Right atrium auricular region (tissue), 2 donors: ENCODE measurements at regions not wholly inside any gene's neighbourhood (a gene's known extent, or its start where the extent isn't known, plus 50 kb on each side); places are given as distances from the start of the nearest gene placed in this dataset.

Source experiments
- DNase-seq: peaks from one replicate; pipeline ENCODE4 v3.0.0-alpha.2; 2019; ENCODE audit warnings: low spot score
- H3K27ac ChIP-seq, 2 donors: fragments of 200-600 bp; sonication (generic); 1 replicate in 1 of 2; 2 replicates in 1 of 2; pipeline ENCODE4 v1.5.1; 2016 to 2019
- H3K27me3 ChIP-seq, 2 donors: fragments of 200-600 bp; sonication (generic); one replicate each; pipeline versions ENCODE4 v1.5.1 to v1.6.0; 2017 to 2019
- H3K36me3 ChIP-seq: fragments of 200-600 bp; sonication (generic); one replicate; pipeline ENCODE4 v1.5.1; 2016
- H3K4me1 ChIP-seq, 2 donors: fragments of 200-600 bp; sonication (generic); one replicate each; pipeline versions ENCODE4 v1.5.1 to v1.6.0; 2017 to 2019
- H3K4me3 ChIP-seq, 2 donors: fragments of 200-600 bp; sonication (generic); 1 replicate in 1 of 2; 2 replicates in 1 of 2; pipeline ENCODE4 v1.5.1; 2017 to 2019; ENCODE audit warnings: mild to moderate bottlenecking in 1 of 2, moderate library complexity in 1 of 2
- H3K9me3 ChIP-seq, 2 donors: fragments of 200-600 bp; sonication (generic); one replicate each; pipeline ENCODE4 v1.5.1; 2019
- TF ChIP-seq, protein P1 (sequence below), 2 donors: fragments of 200-600 bp; sonication (generic); IDR thresholded peaks; one replicate each; pipeline ENCODE4 v1.5.1; 2019; ENCODE audit warnings: antibody characterized with exemption in 2 of 2

GRCh38 chr2:75311993-75312392 is 112.7 kb upstream of the TACR1 start:
- TF ChIP-seq, protein P1, sequence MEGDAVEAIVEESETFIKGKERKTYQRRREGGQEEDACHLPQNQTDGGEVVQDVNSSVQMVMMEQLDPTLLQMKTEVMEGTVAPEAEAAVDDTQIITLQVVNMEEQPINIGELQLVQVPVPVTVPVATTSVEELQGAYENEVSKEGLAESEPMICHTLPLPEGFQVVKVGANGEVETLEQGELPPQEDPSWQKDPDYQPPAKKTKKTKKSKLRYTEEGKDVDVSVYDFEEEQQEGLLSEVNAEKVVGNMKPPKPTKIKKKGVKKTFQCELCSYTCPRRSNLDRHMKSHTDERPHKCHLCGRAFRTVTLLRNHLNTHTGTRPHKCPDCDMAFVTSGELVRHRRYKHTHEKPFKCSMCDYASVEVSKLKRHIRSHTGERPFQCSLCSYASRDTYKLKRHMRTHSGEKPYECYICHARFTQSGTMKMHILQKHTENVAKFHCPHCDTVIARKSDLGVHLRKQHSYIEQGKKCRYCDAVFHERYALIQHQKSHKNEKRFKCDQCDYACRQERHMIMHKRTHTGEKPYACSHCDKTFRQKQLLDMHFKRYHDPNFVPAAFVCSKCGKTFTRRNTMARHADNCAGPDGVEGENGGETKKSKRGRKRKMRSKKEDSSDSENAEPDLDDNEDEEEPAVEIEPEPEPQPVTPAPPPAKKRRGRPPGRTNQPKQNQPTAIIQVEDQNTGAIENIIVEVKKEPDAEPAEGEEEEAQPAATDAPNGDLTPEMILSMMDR (IDR thresholded peaks at IDR 0.05): no peak
- Histone ChIP-seq H3K36me3 (no peaks in the 10 kb centered on the region), H3K27ac (no peak overlapping the region), H3K9me3 (no peaks in the 10 kb centered on the region), H3K4me3 (no peak overlapping the region), H3K4me1 (no peaks in the 10 kb centered on the region), H3K27me3 (no peaks in the 10 kb centered on the region)
- DNase-seq: no peak

GRCh38 chr2:75311521-75311920 is 112.2 kb upstream of the TACR1 start:
- DNase-seq: no peak
- no peak overlapping the region for H3K4me3 ChIP-seq
- H3K4me1 ChIP-seq: no peaks in the 10 kb centered on the region
- H3K27ac ChIP-seq: no peak overlapping the region
- H3K36me3 ChIP-seq: no peaks in the 10 kb centered on the region
- no peaks in the 10 kb centered on the region for H3K9me3 ChIP-seq
- H3K27me3 ChIP-seq: no peaks in the 10 kb centered on the region
- TF ChIP-seq, protein P1 (IDR thresholded peaks at IDR 0.05): no peak

DNA sequence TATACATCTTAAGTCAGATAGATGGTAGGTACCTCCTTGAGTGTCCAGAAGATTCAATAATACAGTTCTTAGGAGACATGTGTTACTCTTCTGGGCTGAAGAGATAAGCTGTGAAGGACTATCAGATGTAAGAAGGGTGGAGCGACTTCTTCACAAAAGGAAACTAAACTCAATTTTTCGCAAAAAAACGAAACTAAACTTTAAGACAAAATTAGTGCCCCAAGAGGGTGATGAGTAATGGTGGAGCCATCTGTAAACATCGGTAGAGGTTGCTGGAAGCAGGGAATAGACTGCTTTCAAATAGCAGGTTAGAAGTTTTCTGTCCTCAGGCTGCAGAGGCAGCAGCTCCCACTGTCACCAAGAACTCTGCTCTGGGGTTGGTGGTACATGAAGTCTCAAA is 111.6 kb upstream of the TACR1 start:
- H3K27ac ChIP-seq: no peak overlapping the region
- TF ChIP-seq, protein P1 (IDR thresholded peaks at IDR 0.05): no peak
- H3K36me3 ChIP-seq: no peaks in the 10 kb centered on the region
- H3K9me3 ChIP-seq: no peaks in the 10 kb centered on the region
- H3K4me3 ChIP-seq: no peak overlapping the region
- no peaks in the 10 kb centered on the region for H3K4me1 ChIP-seq
- no peaks in the 10 kb centered on the region for H3K27me3 ChIP-seq
- no peak for DNase-seq

DNA sequence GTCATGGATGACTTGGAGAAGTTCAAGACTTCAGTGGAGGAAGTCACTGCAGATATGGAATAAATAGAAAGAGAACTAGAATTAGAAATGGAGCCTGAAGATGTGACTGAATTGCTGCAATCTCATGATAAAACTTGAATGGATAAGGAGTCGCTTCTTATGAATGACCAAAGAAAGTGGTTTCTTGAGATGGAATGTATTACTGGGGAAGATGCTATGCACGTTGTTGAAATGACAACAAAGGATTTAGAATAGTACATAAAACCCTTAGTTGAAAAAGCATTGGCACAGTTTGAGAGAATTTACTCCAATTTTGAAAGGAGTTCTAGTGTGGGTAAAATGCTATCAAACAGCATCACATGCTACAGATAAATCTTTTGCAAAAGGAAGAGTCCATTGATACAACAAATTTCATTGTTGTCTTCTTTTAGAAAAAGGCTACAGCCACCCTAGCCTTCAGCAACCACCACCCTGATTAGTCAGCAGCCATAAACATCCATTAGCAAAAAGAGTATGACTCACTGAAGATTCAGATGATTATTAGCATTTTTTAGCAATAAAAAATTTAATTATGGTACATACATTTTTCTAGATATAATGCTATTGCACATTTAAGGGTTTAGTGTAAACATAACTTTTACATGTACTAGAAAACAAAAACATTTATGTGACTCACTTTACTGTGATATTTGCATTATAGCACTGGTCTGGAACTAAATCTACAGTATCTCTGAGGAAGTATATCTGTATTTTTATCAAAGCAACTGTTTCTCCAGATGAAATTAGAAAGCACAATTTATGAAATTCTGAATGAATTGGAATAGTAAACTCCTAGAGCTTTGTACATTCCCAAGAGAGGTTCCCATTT is 110.5 kb upstream of the TACR1 start:
- TF ChIP-seq, protein P1 (IDR thresholded peaks at IDR 0.05): no peak
- Histone ChIP-seq H3K36me3 (no peaks in the 10 kb centered on the region), H3K27ac (no peak overlapping the region), H3K4me1 (no peaks in the 10 kb centered on the region), H3K4me3 (no peak overlapping the region), H3K9me3 (no peaks in the 10 kb centered on the region), H3K27me3 (no peaks in the 10 kb centered on the region)
- DNase-seq: no peak

GRCh38 chr2:75303227-75303626 is 103.9 kb upstream of the TACR1 start:
- no peaks in the 10 kb centered on the region for H3K27me3 ChIP-seq
- TF ChIP-seq, protein P1 (IDR thresholded peaks at IDR 0.05): no peak

DNA sequence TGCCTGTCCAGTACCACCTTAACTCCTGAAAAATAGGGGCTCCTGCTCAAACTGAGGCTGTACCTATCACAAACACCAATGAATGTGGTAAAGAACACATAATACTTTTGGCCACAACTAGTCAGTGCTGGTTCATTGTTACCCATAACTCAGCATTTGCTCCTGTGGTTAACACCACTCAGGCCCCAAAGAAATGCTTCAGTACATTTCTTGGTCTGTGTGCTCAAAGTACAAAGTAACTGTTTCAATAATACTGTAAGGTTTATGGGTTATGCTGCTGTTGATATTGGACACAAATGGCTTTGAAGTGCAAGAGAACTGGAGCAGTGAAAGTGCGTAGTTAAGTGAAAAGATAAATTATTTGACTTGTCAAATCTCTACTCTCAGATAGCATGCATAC is 95.0 kb upstream of the TACR1 start:
- Histone ChIP-seq H3K36me3 (no peaks in the 10 kb centered on the region), H3K27me3 (no peaks in the 10 kb centered on the region), H3K27ac (no peak overlapping the region), H3K4me3 (no peak overlapping the region), H3K9me3 (no peaks in the 10 kb centered on the region), H3K4me1 (no peaks in the 10 kb centered on the region)
- DNase-seq: no peak
- TF ChIP-seq, protein P1 (IDR thresholded peaks at IDR 0.05): no peak

More at GRCh38 chr2:75303227-75303626, 103.9 kb upstream of the TACR1 start:
- Histone ChIP-seq H3K27ac (no peak overlapping the region), H3K4me1 (no peaks in the 10 kb centered on the region), H3K4me3 (no peak overlapping the region), H3K36me3 (no peaks in the 10 kb centered on the region), H3K9me3 (no peaks in the 10 kb centered on the region)
- no peak for DNase-seq
